ENCODE measurements at regions not wholly inside any gene's neighbourhood (a gene's known extent, or its start where the extent isn't known, plus 50 kb on each side); places are given as distances from the start of the nearest gene placed in this dataset.
A peak's percentile ranks its signal among the peaks of the same experiment; 100 is the strongest.

- no peak overlapping the region for H3K4me3 ChIP-seq (ENCODE audit: low read length)
- TF ChIP-seq, protein P1, sequence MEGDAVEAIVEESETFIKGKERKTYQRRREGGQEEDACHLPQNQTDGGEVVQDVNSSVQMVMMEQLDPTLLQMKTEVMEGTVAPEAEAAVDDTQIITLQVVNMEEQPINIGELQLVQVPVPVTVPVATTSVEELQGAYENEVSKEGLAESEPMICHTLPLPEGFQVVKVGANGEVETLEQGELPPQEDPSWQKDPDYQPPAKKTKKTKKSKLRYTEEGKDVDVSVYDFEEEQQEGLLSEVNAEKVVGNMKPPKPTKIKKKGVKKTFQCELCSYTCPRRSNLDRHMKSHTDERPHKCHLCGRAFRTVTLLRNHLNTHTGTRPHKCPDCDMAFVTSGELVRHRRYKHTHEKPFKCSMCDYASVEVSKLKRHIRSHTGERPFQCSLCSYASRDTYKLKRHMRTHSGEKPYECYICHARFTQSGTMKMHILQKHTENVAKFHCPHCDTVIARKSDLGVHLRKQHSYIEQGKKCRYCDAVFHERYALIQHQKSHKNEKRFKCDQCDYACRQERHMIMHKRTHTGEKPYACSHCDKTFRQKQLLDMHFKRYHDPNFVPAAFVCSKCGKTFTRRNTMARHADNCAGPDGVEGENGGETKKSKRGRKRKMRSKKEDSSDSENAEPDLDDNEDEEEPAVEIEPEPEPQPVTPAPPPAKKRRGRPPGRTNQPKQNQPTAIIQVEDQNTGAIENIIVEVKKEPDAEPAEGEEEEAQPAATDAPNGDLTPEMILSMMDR (IDR thresholded peaks at IDR 0.05; ENCODE audit: insufficient read depth, low read depth, low read length, missing control alignments) = no peak
- no peak for DNase-seq (ENCODE audit: low read depth)
Measured at GRCh38 chr9:81874250-81874649, 54.0 kb upstream of the SPATA31D4 start.

DNA sequence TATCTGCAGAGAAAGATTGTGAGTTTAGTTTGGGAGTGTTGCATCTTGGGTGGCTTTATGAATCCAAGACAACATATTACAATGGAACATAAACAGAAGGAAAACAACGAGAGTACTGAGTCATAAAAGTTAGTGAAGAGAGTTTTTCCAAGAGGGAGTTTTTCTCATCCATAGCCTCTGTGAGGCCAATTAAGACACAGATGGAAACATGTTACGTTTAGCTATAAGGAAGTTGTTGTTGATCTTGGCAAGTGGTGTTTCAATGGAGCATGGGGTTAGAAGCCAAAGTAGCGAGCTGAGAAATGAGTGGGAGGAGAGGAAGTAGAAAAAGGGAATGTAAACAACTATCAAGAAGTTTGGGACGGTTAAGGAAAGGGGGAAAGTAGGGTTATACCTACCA lies 53.3 kb upstream of the SPATA31D4 start:
- DNase-seq (ENCODE audit: low read depth) = peak; percentile 82
- TF ChIP-seq, protein P1 (IDR thresholded peaks at IDR 0.05; ENCODE audit: insufficient read depth, low read depth, low read length, missing control alignments) = no peak

DNA sequence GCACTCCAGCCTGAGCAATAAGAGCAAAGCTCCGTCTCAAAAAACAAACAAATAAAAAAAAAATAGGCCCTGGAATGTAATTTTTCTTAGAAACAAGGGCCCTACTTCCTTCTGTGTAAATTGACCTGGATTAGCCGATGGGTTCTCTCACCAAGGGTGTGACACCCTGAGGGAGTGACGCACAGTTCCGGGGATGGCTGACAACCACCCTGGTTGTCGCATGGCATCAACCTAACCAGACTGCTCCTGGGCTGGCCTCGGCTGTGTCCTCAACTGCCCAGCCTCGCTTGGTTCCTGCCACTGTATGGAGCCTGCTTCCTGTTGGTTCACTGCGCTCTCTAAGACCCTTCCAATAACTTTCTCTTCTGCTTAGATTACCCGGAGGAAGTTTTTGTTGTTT lies 51.2 kb upstream of the SPATA31D4 start:
- DNase-seq (ENCODE audit: low read depth) = no peak
- TF ChIP-seq, protein P1 (IDR thresholded peaks at IDR 0.05; ENCODE audit: insufficient read depth, low read depth, low read length, missing control alignments) = no peak

More for the DNA sequence above, 53.3 kb upstream of the SPATA31D4 start:
- no peak overlapping the region for H3K4me3 ChIP-seq (ENCODE audit: low read length)

More for the DNA sequence above, 51.2 kb upstream of the SPATA31D4 start:
- H3K4me3 ChIP-seq (ENCODE audit: low read length) = no peak overlapping the region
